ENCODE measurements at regions not wholly inside any gene's neighbourhood (a gene's known extent, or its start where the extent isn't known, plus 50 kb on each side); places are given as distances from the start of the nearest gene placed in this dataset.

GRCh38 chr9:7974335-7974960, 174.9 kb upstream of the DMAC1 start:
- no peak for TF ChIP-seq EZH2phosphoT487 (IDR thresholded peaks at IDR 0.05; ENCODE audit: insufficient read depth, low read depth)
- TF ChIP-seq EZH2 (IDR thresholded peaks at IDR 0.05; ENCODE audit: insufficient read depth, poor library complexity, severe bottlenecking), result no peak
